Kidney (tissue), 13 donors: ENCODE measurements at regions not wholly inside any gene's neighbourhood (a gene's known extent, or its start where the extent isn't known, plus 50 kb on each side); places are given as distances from the start of the nearest gene placed in this dataset.
"Not testable (repeated sequence)": the region's sequence is repeated elsewhere in the genome, so short reads cannot be mapped to it uniquely, and the experiment has no call there.

Source experiments
- DNase-seq, 5 donors: peaks; one replicate each; pipeline ENCODE4 v3.0.0-alpha.2; 2013 to 2020
- FAIRE-seq: peaks from 2 replicates; lab custom pipeline; 2012; peaks lifted over from hg19 to GRCh38; lab: Jason Lieb, UNC
- H3K27ac ChIP-seq, 2 donors: one replicate each; pipeline ENCODE4 v1.7.0; 2013; ENCODE audit warnings: low read depth in 2 of 2, low read length in 2 of 2, inconsistent platforms in 1 of 2
- H3K27me3 ChIP-seq: one replicate; pipeline ENCODE4 v1.7.1; 2013; ENCODE audit warnings: low read length, inconsistent platforms; ENCODE audit not compliant: control insufficient read depth, insufficient read depth
- H3K36me3 ChIP-seq, 3 donors: one replicate each; pipeline versions ENCODE4 v1.7.0 to v1.7.1; 2013; ENCODE audit warnings: low read length in 3 of 3, control low read depth in 1 of 3, inconsistent platforms in 1 of 3; ENCODE audit not compliant: insufficient read depth in 3 of 3, control insufficient read depth in 2 of 3
- H3K4me1 ChIP-seq, 3 donors: one replicate each; pipeline versions ENCODE4 v1.7.0 to v1.7.1; 2013; ENCODE audit warnings: low read length in 3 of 3, inconsistent platforms in 1 of 3, low read depth in 1 of 3; ENCODE audit not compliant: control insufficient read depth in 2 of 3, insufficient read depth in 2 of 3
- H3K4me3 ChIP-seq, 3 donors: one replicate each; pipeline versions ENCODE4 v1.7.0 to v1.8.1; 2013; ENCODE audit warnings: low read length in 3 of 3, control low read depth in 1 of 3, inconsistent platforms in 1 of 3
- H3K9ac ChIP-seq, 3 donors: one replicate each; pipeline versions ENCODE4 v1.7.0 to v1.7.1; 2013; ENCODE audit warnings: low read length in 3 of 3, control low read depth in 1 of 3, inconsistent platforms in 1 of 3
- H3K9me3 ChIP-seq, 3 donors: one replicate each; pipeline versions ENCODE4 v1.7.0 to v1.7.1; 2013; ENCODE audit warnings: low read length in 3 of 3, control low read depth in 1 of 3, inconsistent platforms in 1 of 3; ENCODE audit not compliant: control insufficient read depth in 2 of 3, insufficient read depth in 1 of 3
- CTCF ChIP-seq: IDR thresholded peaks from 3 replicates; pipeline ENCODE4 v1.5.1; 2012; ENCODE audit warnings: mild to moderate bottlenecking, moderate library complexity, borderline replicate concordance; ENCODE audit not compliant: insufficient read depth; ENCODE audit errors: extremely low read depth
- intact Hi-C: fragments of 100-400 bp; cut with DNase I; formaldehyde crosslinking; loops from one replicate; pipeline ENCODE4 v1.11.1; 2022
- donor health status: control.
- donor health status: control.
- donor health status: control.
- donor health status: control.
- donor health status: control.
- donor health status: DM: yes; HTN: yes; CAD: no.
- donor health status: Normal renal cell carcinoma (clear cell type).

- Histone ChIP-seq H3K4me1 (no peaks in the 10 kb centered on the region), H3K27me3 (no peaks in the 10 kb centered on the region), H3K9ac (no peak overlapping the region), H3K9me3 (no peaks in the 10 kb centered on the region), H3K36me3 (no peaks in the 10 kb centered on the region), H3K27ac (no peak overlapping the region), H3K4me3 (no peak overlapping the region)
- no peak for TF ChIP-seq CTCF
- FAIRE-seq (no peak), DNase-seq (peak in 4 of 5 donors; percentile 35 to 55 (median 40))
- intact Hi-C loops, result no loop called here
Measured at GRCh38 chr17:27956601-27957445, 63.7 kb upstream of the LYRM9 start.

GRCh38 chr17:27957446-27957793, 64.3 kb upstream of the LYRM9 start:
- H3K9me3 ChIP-seq, H3K9ac ChIP-seq, H3K4me1 ChIP-seq, H3K36me3 ChIP-seq, H3K27me3 ChIP-seq, intact Hi-C loops, H3K4me3 ChIP-seq, H3K27ac ChIP-seq, FAIRE-seq, DNase-seq: not testable (repeated sequence)

GRCh38 chr17:27958708-27959381, 65.7 kb upstream of the LYRM9 start:
- no peak for TF ChIP-seq CTCF

GRCh38 chr17:27959382-27959709, 66.2 kb upstream of the LYRM9 start:
- no peak for TF ChIP-seq CTCF
- Histone ChIP-seq H3K27ac (no peak overlapping the region), H3K4me1 (peaks cover 0 to 1% (median 0%) of the 10 kb centered on the region in 3 donors), H3K9me3 (no peaks in the 10 kb centered on the region), H3K9ac (no peak overlapping the region), H3K4me3 (no peak overlapping the region), H3K36me3 (no peaks in the 10 kb centered on the region), H3K27me3 (no peaks in the 10 kb centered on the region)
- no peak for FAIRE-seq
- intact Hi-C loops, result no loop called here
- peak in 1 of 5 donors; percentile 32 for DNase-seq

More at GRCh38 chr17:27958708-27959381, 65.7 kb upstream of the LYRM9 start:
- no peaks in the 10 kb centered on the region for H3K36me3 ChIP-seq
- DNase-seq (no peak), FAIRE-seq (no peak)
- H3K9ac ChIP-seq, result no peak overlapping the region
- H3K27ac ChIP-seq, result no peak overlapping the region
- intact Hi-C loops, result no loop called here
- no peak overlapping the region for H3K4me3 ChIP-seq
- H3K4me1 ChIP-seq, result no peaks in the 10 kb centered on the region
- H3K27me3 ChIP-seq, result no peaks in the 10 kb centered on the region
- H3K9me3 ChIP-seq, result no peaks in the 10 kb centered on the region
